HG03108 (cell line): ENCODE measurements at regions not wholly inside any gene's neighbourhood (a gene's known extent, or its start where the extent isn't known, plus 50 kb on each side); places are given as distances from the start of the nearest gene placed in this dataset.
A peak's percentile ranks its signal among the peaks of the same experiment; 100 is the strongest.
"Not testable (repeated sequence)": the region's sequence is repeated elsewhere in the genome, so short reads cannot be mapped to it uniquely, and the experiment has no call there.

Experiments used
- ATAC-seq: cut with Tn5 transposase; IDR thresholded peaks from one replicate; pipeline ENCODE4 v1.9.1; 2021; ENCODE audit warnings: moderate library complexity; ENCODE audit not compliant: unreplicated experiment

GRCh38 chr13:54004026-54004699 lies 975.5 kb downstream of the OLFM4 start:
- no peak for ATAC-seq

GRCh38 chr13:54016542-54016941 lies 987.9 kb downstream of the OLFM4 start:
- ATAC-seq: no peak

GRCh38 chr13:54018485-54018884 lies 989.9 kb downstream of the OLFM4 start:
- ATAC-seq: no peak

- ATAC-seq: peak; percentile 99
Measured at GRCh38 chr13:54029226-54029625, 1000.6 kb downstream of the OLFM4 start.

- no peak for ATAC-seq
Measured at GRCh38 chr13:54029720-54030119, 1001.1 kb downstream of the OLFM4 start.

GRCh38 chr13:54033323-54033861 lies 1004.8 kb downstream of the OLFM4 start:
- no peak for ATAC-seq

GRCh38 chr13:54034047-54034446 lies 1005.4 kb downstream of the OLFM4 start:
- ATAC-seq: no peak

- not testable (repeated sequence) for ATAC-seq
Measured at GRCh38 chr13:54057416-54057815, 1028.8 kb downstream of the OLFM4 start.

- not testable (repeated sequence) for ATAC-seq
Measured at GRCh38 chr13:54069958-54070357, 1041.3 kb downstream of the OLFM4 start.

- no peak for ATAC-seq
Measured at GRCh38 chr13:54077569-54077968, 1049.0 kb downstream of the OLFM4 start.

GRCh38 chr13:54078271-54078870 lies 1049.8 kb downstream of the OLFM4 start:
- no peak for ATAC-seq

GRCh38 chr13:54082309-54082708 lies 1053.7 kb downstream of the OLFM4 start:
- not testable (repeated sequence) for ATAC-seq

GRCh38 chr13:54091884-54092283 lies 1063.3 kb downstream of the OLFM4 start:
- ATAC-seq: no peak

GRCh38 chr13:54092686-54093085 lies 1064.1 kb downstream of the OLFM4 start:
- no peak for ATAC-seq

- no peak for ATAC-seq
Measured at GRCh38 chr13:54110597-54110996, 1082.0 kb downstream of the OLFM4 start.

GRCh38 chr13:54124700-54125099 lies 1096.1 kb downstream of the OLFM4 start:
- ATAC-seq: no peak

GRCh38 chr13:54130931-54131330 lies 1102.3 kb downstream of the OLFM4 start:
- not testable (repeated sequence) for ATAC-seq

- not testable (repeated sequence) for ATAC-seq
Measured at GRCh38 chr13:54131433-54131832, 1102.8 kb downstream of the OLFM4 start.

- ATAC-seq: not testable (repeated sequence)
Measured at GRCh38 chr13:54132127-54132526, 1103.5 kb downstream of the OLFM4 start.

GRCh38 chr13:54132720-54133119 lies 1104.1 kb downstream of the OLFM4 start:
- not testable (repeated sequence) for ATAC-seq

- no peak for ATAC-seq
Measured at GRCh38 chr13:54133746-54134145, 1105.1 kb downstream of the OLFM4 start.

GRCh38 chr13:54144828-54145227 lies 1116.2 kb downstream of the OLFM4 start:
- no peak for ATAC-seq
